ENCODE measurements at regions not wholly inside any gene's neighbourhood (a gene's known extent, or its start where the extent isn't known, plus 50 kb on each side); places are given as distances from the start of the nearest gene placed in this dataset.

- no peak for TF ChIP-seq CTCF (IDR thresholded peaks at IDR 0.05 in 4 of 5, conservative IDR thresholded peaks at IDR 0.05 in 1 of 5)
- no peak for TF ChIP-seq POLR2A (IDR thresholded peaks at IDR 0.05)
Measured at GRCh38 chr5:56410696-56411095, 177.6 kb upstream of the ANKRD55 start.

Measured in gastrocnemius medialis (tissue), 4 donors.